GM21367 (cell line): ENCODE measurements at regions not wholly inside any gene's neighbourhood (a gene's known extent, or its start where the extent isn't known, plus 50 kb on each side); places are given as distances from the start of the nearest gene placed in this dataset.

ENCODE experiments used
- ATAC-seq: cut with Tn5 transposase; IDR thresholded peaks from one replicate; pipeline ENCODE4 v1.9.1; 2021; ENCODE audit not compliant: unreplicated experiment

GRCh38 chr2:206368484-206368883, 74.8 kb upstream of the ADAM23 start:
- ATAC-seq = no peak

GRCh38 chr2:206368933-206369569, 74.3 kb upstream of the ADAM23 start:
- no peak for ATAC-seq

- ATAC-seq = no peak
Measured at GRCh38 chr2:206375956-206376355, 67.4 kb upstream of the ADAM23 start.

GRCh38 chr2:206378835-206379234, 64.5 kb upstream of the ADAM23 start:
- no peak for ATAC-seq

GRCh38 chr2:206379266-206379665, 64.1 kb upstream of the ADAM23 start:
- no peak for ATAC-seq

- no peak for ATAC-seq
Measured at GRCh38 chr2:206379886-206380285, 63.4 kb upstream of the ADAM23 start.

GRCh38 chr2:206381881-206382280, 61.5 kb upstream of the ADAM23 start:
- no peak for ATAC-seq

- no peak for ATAC-seq
Measured at GRCh38 chr2:206383669-206384068, 59.7 kb upstream of the ADAM23 start.

- no peak for ATAC-seq
Measured at GRCh38 chr2:206387808-206388207, 55.5 kb upstream of the ADAM23 start.

- ATAC-seq = no peak
Measured at GRCh38 chr2:206388698-206389097, 54.6 kb upstream of the ADAM23 start.

- ATAC-seq = no peak
Measured at GRCh38 chr2:206389164-206389563, 54.2 kb upstream of the ADAM23 start.

GRCh38 chr2:206390181-206390580, 53.2 kb upstream of the ADAM23 start:
- no peak for ATAC-seq

- peak; percentile 97 for ATAC-seq
Measured at GRCh38 chr2:206392118-206392517, 51.2 kb upstream of the ADAM23 start.
